ENCODE measurements at regions not wholly inside any gene's neighbourhood (a gene's known extent, or its start where the extent isn't known, plus 50 kb on each side); places are given as distances from the start of the nearest gene placed in this dataset.
A peak's percentile ranks its signal among the peaks of the same experiment; 100 is the strongest.
"Not testable (repeated sequence)": the region's sequence is repeated elsewhere in the genome, so short reads cannot be mapped to it uniquely, and the experiment has no call there.

DNA sequence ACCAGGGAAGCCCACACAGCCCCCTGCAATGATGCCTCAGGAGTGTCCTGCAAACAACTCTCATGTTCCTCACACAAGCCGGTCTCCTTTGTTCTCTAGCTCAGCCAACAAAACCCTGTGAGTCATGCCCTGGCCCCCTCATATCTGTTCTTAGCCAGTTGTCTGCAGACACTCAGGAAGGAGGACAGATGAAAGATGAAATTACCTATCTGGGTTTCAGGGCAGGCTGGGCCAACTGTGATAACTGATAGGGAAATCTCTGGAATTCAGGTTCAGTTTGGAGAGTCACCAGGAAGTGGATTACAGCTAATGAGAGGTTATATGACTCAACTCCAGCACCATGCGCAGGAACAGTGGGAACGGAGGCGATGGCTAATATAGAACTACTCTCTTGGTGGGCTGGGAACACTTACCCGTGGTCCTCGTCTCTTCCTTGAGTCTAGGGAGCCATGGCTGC lies 352.0 kb upstream of the ADAMTS9 start:
- peak; percentile 30 for DNase-seq (ENCODE audit: low read depth)

DNA sequence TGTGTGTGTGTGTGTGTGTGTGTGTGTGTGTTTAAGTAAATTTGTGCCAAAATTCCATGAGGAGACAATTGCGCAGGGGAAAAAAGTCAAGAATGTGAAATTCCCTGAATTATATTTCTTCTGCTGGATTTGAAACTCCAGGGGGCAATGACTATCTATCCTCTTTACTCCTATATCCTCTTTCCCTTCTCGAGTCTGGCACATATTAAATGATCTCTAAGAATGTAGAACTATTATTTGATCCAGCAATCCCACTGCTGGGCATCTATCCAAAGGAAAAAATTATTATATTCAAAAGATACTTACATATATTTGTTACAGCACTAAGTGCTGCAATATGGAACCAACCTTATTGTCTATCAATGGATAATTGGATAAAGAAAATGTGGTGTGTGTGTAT lies 350.1 kb upstream of the ADAMTS9 start:
- DNase-seq (ENCODE audit: low read depth), result no peak

DNA sequence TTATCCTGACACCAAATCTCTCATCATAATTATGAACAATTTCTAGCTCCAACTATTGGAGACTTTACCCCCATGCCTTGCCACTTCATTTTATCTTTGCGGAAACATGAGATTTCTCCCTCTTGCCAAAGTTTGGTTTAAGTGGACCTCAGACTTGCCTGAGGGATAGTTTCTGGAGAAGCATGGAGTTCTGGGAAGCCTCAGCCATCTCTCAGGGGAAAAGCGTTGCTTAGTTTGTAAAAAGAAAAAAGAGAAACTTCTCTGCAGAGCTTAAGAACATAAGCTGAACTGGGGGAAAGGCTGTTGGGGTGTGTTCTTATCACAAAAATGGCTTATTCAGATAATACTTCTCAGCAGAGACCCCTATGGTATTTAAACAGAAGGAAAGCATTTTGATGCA lies 347.4 kb upstream of the ADAMTS9 start:
- DNase-seq (ENCODE audit: low read depth), result no peak

DNA sequence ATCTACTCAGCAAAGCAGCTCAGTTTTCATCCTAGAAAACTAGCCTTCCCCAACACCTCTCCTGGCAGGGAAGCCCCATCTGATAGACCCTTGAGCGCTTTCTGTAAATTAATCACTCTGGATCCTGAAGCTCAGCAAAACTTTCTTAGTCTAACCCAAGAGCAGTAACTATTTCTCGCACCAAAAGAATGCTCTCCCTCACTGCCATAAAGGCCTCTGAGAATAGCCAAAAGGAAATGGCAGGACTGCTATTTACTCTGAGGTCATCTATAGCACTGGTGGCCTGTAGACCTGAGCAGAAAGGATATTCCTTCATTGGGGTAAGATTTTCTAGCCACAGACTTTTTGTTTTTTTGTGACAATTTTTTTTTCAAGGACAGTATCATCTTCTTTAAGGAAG lies 345.8 kb upstream of the ADAMTS9 start:
- DNase-seq (ENCODE audit: low read depth), result peak; percentile 10

DNA sequence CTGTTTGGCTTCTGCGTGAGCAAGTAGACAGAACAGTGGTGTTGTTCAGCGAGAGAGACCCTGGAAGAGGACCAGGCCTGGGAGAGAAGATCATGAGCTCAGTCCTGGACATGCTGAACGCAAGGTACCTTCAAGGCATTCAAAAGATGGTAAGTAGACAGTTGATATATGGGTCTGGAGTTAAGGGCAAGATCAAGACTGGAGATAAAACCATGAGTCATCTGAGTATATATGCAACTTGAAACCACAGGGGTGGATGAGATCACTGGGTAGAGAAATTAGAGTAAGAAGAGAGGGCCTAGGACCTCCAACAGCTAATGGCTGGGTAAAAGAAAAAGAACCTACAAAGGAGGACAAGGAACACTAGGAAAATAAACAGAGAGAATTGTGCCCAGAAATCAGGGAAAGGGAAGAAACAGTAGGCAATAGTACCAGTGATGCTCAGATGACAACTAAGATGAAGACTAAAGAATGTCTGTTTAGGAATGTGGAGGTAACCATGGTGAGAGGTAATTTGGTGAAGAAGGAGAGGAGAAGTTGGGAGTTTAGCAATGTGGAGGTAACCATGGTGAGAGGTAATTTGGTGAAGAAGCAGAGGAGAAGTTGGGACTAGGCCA lies 343.2 kb upstream of the ADAMTS9 start:
- peak; percentile 70 for DNase-seq (ENCODE audit: low read depth)

DNA sequence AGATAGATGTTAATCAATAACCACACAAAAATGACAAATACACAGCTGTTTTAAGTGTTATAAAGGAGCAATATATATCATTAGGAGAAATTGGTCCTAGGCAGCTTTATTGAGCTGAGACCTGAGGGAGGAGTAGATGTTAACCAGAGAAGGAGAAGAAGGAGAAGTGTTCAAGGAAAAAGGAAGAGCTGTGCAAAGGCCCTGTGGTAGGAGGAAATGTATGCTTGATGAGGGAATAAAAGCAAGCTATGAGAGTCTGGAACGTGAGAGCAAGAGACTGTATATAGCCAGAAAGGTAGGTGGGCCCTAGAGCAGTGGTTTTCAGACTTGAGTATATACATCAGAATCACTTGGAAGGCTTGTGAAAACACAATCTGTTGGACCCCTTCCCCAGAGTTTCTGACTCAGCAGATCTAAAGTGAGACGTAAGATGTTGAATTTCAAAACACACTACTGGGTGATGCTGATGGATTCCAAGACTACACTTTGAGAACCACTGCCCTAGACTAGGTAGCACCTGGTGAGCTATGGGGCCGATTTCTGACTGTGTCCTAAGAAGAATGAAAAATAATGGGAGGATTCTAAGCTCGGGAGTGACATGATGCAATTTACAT lies 342.3 kb upstream of the ADAMTS9 start:
- no peak for DNase-seq (ENCODE audit: low read depth)

DNA sequence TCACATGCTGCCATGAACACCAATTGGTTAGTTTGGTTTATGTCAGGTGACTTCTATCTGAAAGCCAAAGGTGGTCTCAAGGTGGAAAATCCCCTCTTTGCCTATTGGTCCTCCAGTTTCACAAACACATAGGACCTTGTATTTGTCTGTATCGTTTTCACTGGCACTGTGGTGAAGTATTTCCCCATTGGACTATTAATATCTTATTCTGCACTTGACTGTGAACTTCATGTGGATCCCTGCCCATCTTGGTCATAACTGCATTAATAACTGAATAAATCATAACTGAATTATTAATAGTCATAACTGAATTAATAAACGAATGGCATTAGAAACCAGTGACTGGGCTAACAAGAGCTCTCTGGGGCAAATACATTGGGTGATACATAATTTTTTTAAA lies 341.3 kb upstream of the ADAMTS9 start:
- no peak for DNase-seq (ENCODE audit: low read depth)

DNA sequence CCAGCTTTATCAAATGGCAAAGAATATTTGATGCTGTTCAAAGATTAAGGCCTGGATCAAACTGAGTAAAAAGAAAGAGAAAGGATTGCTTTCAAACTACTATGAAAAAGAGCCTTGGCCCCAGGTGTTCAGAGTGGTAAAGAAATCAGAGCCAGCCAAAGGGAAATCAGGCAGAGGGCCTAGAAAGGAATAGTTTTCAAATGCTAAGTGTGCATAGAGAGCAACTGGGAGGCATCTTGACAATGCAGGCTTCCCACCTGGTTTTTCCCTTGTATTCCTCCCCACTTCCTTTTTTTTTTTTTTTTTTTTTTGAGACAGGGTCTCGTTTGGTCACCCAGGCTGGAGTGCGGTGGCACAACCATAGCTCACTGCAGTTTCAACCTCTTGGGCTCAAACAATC lies 340.2 kb upstream of the ADAMTS9 start:
- DNase-seq (ENCODE audit: low read depth), result no peak

DNA sequence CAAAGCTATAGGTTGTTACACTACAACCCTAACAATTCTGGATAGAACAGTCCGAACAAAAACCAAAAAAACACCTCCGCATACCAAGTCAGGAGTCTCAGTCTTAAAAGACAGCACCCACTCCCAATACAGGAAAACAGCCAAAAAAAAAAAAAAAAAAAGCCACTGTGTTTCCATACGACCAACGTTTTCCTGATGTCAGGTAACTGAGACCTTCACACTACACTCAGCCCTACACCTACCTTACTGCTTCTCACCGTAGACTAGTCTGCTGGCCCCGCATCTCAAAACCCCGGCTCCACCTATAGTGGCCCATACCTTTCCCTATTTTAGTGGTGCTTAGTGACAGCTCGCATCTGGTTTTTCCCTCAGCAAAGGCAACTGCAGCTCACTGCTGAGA lies 339.5 kb upstream of the ADAMTS9 start:
- DNase-seq (ENCODE audit: low read depth), result no peak

DNA sequence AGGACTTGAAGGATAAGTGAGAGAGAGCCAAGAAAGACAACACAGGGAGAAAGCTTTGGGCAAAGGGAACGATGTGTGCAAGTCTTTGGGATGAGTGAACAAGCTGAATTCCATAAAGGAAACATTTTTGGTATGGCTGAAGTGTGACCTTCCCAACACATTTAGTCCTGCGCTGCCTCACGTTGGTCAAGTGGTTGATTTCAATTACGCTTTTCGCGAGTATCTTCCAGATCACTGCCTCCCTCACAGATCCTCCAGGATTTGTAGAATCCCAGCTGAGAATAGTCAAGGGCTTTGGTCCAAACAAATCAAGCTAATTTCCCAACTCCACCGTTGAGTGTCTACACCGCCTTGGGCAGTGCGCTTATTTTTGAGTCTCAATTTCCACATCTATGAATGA lies 338.4 kb upstream of the ADAMTS9 start:
- DNase-seq (ENCODE audit: low read depth), result no peak

DNA sequence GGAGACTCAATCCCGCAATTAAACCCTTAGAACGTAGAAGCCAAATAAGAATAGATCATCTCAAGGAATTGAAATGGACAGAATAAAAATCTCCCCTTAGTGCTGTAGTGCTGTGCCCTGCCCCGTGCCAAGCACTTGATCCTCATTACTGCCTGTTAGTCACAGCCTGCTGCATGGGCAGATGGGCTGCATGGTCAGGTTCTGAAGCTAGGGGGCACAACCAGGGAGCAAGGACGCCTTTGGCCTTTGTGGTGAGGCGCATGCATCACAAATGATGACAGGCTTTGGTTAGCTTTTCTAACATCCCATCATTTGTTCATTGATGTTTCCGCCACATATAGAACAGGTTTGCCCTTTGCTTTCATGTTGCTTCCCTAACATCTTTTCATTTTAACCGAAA lies 336.3 kb upstream of the ADAMTS9 start:
- DNase-seq (ENCODE audit: low read depth), result no peak

DNA sequence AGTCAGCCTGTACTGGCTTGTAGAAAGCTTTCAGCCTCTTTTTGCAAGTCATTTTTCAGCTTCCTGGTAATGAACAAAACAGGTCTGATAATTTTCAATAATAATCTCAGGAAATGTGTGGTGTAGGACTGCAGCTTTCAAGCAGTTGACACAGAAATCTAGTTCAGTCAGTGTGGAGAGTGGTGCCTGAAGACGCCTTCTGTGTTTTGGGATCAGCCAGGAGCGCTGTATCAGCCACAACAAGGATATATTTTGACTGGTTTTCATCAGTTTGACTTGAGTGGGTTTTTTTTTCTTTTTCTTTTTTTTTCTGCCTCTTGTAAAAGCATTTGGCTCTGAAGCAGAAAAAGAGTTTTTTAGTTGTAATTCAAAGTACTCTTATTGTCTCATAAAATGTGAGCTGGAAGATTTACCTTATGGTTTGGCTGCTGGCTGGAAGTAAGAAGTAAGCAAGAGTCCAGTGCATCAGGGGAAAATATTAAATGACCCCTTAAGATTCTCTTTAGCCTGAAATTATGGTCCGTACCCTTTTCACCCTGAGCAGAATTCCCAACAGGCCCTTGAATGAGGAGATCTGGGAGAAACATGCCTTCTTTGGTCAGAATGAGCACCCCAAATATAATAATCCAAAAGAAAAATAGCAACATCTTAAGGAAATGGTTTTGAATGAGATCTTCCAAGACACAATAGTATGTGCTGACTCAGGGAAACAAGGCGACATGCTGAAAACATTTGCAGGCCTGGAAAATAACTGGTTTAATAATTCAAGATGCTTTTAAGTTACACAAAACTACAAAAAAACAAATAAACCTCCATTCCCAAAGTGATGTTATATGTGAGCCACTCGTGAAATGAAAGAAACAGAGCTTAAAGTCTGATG lies 332.7 kb upstream of the ADAMTS9 start:
- DNase-seq (ENCODE audit: low read depth), result no peak

DNA sequence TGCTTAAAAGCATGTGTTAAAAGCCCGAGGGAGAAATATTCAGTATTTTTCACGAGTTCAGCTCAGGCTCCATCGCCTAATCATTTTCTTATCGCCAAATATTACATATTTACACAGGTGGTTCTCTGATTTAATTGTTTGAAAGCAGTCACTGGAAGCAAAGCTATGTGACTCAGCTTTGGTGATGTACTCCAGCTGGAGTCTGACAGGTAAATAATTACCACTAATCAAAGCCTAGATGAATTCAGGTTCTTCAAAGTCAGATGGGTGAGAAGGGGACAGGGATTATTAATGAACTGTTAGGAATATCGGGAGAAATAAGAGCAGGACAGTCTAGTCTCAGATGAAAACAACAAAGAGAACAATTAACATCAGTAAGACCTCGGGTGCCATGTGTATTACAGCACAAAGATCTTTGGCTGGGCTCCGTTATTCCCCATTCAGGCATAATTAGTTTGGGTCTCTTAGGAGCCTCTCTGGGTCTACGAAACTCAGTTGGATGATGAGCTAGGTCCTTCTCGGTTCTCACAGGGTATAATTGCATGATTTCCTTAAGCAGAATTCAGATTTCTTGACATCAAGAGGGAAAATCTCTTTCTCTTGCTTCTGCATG lies 331.7 kb upstream of the ADAMTS9 start:
- peak; percentile 55 for DNase-seq (ENCODE audit: low read depth)

DNA sequence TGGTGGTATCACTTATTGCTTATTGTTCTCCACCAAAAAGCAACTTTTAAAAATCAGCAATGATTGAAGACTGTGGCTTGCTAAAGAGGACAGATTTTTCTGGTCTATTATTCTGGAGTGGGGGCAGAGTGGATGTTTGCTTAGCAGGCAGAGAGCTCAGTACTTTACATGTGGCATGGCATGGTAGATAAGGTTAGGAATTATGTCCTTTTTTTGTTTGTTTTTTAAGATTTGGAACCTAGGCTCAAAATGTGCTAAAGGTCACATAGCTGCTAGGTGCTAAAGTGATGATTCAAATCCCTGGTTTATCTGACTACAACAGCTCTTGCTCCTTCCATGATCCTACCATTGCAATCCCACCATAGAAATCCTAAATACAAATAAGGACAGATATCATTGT lies 331.0 kb upstream of the ADAMTS9 start:
- no peak for DNase-seq (ENCODE audit: low read depth)

DNA sequence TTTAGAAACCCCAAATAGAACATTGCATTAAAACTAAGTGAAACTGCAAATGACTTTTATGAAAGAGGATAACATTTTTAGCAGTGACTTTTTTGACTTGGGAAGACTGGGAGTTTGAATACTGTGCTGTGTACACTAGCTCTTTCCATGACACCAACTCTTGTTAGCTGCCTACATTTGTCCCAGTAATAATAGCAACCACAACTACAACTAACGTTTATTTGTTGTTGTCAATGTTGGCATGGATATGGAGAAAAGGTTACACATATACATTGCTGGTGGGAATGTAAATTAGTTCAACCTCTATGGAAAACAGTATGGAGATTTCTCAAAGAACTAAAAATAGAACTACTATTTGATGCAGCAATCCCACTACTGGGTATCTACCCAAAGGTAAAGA lies 329.6 kb upstream of the ADAMTS9 start:
- no peak for DNase-seq (ENCODE audit: low read depth)

DNA sequence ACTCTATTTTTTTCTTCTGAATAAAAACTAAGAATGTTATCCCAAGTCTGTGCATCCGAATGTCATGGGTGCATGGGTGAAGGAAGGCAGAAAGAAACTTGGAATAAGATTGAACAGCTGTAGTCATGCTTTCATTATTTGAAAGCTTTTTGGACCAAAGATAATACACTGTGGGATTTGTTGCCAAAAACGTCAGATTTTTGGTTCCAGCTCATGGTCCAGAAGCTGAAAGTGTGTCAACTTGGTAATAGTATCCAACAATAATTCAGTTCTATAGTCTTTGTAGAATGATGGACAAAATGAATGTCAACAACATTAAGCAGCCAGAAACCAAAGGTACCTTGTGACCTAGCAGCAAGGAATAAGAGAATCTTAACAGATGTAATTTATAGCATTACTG lies 327.9 kb upstream of the ADAMTS9 start:
- DNase-seq (ENCODE audit: low read depth), result no peak

DNA sequence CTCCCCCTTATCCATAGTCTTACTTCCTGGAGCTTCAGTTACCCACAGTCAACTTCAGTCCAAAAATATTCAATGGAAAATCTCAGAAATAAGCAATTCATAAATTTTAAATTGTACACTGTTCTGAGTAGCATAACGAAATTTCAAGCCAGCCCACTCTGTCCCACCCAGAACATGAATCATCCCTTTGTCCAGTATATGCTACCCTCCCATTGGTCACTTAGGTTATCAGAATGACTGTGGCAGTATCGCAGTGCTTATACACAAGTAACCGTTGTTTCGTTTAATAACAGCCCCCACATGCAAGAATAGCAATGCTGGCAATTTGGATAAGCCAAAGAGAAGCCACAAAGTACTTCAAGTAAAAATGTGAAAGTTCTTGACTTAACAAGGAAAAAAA lies 325.3 kb upstream of the ADAMTS9 start:
- no peak for DNase-seq (ENCODE audit: low read depth)

DNA sequence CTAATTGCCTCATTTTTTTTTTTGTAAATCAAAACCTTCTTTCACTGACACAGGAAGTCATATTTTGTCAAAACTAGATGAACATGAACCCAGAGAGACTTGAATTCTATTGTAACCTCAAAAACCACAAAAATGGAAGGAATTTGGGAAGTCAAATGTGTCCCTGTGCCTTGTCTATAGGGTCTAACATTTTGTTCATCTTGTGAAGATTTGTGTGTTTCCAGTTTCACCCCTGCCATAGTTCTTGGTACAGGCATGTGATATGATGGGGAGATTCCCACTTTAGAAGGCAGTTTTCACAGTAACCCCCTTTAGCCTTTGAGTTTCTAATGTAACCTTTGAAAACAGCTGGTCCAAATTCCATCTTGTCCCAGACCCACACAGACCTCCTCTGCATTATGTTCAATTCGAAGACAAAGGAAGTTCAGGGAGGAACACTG lies 318.5 kb upstream of the ADAMTS9 start:
- peak; percentile 54 for DNase-seq (ENCODE audit: low read depth)

DNA sequence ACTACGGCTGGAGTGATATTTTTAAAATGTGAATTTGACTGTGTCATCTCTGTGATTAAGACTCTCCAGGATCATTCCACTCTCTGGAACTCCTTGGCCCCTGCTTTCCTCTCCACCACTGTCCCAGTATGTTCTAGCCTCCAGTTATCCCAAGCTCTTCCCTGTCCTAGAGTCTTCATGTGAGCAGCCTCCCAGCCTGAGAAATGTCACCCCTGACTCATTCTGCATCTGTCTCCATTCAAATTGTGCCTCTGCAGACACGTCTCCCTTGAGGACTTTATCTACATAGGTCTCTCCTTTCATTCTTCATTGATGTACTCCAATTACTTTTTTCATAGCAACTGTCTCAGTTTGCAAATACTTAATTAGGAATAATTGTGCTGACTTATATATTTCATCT lies 317.7 kb upstream of the ADAMTS9 start:
- no peak for DNase-seq (ENCODE audit: low read depth)

DNA sequence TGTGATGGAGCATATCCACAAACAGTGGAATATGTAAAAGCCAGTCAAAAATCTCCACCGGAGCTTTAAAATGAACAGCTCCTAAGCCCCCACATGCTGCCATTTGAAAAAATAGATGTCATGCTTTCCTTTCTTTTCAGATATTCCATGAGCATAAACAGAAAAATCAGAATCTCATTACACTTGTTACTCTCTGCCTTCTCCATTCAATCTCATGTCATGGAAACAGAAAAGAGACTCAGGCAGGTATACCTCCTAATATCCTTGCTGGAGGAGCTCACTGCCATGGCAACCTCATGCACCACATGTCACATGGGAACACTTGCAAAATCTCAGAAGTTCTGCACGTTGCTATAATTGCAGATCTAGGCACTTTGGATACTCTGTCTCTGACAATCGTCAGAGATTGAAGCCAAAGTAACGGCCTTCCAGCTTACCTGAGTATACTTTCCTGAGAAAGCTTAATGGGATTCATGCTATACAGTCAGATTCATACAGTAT lies 317.0 kb upstream of the ADAMTS9 start:
- DNase-seq (ENCODE audit: low read depth), result no peak

DNA sequence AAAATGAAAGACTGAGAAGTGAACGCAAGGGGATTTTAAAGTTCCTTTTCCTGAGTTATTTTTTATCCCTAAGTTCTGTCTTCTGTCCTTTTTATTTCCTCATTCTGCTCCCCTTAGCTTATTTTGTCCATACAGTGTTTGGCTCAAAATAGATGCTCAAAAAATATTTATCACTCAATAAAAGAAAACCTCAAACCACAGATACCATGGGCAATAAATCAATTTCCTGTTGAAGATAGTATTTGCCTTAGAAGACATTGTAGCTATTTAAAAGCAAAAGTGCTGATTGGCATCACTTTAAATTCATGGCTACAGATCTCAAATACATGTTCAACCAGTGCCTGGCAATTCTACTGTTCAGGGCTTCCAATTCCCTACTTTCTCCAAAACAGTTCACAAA lies 316.5 kb upstream of the ADAMTS9 start:
- DNase-seq (ENCODE audit: low read depth), result no peak

DNA sequence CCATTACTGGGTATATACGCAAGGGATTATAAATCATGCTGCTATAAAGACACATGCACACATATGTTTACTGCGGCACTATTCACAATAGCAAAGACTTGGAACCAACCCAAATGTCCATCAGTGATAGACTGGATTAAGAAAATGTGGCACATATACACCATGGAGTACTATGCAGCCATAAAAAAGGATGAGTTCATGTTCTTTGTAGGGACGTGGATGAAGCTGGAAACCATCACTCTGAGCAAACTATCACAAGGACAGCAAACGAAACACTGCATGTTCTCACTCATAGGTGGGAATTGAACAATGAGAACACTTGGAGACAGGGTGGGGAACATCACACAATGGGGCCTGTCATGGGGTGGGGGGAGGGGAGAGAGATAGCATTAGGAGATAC lies 313.3 kb upstream of the ADAMTS9 start:
- DNase-seq (ENCODE audit: low read depth), result not testable (repeated sequence)

Measured in renal cortical epithelial cell (primary cell).